ENCODE measurements at regions not wholly inside any gene's neighbourhood (a gene's known extent, or its start where the extent isn't known, plus 50 kb on each side); places are given as distances from the start of the nearest gene placed in this dataset.

DNA sequence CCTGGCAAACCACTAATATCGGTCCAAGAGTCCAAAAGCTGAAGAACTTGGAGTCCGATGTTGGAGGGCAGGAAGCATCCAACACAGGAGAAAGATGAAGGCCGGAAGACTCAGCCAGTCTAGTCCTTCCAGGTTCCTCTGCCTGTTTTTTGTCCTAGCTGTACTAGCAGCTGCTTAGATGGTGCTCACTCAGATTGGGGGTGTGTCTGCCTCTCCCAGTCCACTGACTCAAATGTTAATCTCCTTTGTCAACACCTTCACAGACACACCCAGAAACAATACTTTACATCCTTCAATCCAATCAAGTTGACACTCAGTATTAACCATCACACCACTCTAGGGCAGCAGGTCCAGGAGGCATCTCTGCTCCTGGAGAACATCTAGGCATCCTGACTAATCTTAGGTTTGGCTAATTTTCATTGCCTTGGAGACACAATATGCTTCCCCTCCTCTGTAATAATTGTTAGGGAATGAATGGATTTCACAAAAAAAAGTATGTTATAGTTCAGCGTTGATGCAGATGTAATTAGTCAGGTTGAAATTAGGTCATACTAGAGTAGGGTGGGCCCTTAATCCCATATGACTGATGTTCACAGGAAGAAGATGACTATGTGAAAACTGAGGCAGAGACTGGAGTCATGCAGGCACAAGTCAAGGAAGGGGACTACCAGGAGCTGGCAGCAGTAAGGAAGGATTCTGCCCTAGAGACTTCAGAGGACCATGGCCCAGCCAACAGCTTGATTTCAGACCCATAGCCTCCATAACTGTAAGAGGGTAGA, 183.4 kb downstream of the RBM26 start:
- TF ChIP-seq, protein P1, sequence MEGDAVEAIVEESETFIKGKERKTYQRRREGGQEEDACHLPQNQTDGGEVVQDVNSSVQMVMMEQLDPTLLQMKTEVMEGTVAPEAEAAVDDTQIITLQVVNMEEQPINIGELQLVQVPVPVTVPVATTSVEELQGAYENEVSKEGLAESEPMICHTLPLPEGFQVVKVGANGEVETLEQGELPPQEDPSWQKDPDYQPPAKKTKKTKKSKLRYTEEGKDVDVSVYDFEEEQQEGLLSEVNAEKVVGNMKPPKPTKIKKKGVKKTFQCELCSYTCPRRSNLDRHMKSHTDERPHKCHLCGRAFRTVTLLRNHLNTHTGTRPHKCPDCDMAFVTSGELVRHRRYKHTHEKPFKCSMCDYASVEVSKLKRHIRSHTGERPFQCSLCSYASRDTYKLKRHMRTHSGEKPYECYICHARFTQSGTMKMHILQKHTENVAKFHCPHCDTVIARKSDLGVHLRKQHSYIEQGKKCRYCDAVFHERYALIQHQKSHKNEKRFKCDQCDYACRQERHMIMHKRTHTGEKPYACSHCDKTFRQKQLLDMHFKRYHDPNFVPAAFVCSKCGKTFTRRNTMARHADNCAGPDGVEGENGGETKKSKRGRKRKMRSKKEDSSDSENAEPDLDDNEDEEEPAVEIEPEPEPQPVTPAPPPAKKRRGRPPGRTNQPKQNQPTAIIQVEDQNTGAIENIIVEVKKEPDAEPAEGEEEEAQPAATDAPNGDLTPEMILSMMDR (conservative IDR thresholded peaks at IDR 0.05 in 1 of 2, IDR thresholded peaks at IDR 0.05 in 1 of 2; ENCODE audit: extremely low read depth in 1 of 2, insufficient read depth in 1 of 2, low read depth in 1 of 2, low read length in 2 of 2) = no peak
- no peak for TF ChIP-seq EZH2 (IDR thresholded peaks at IDR 0.05; ENCODE audit: borderline replicate concordance, low read length)

All from mammary epithelial cell (primary cell).